ENCODE measurements at regions not wholly inside any gene's neighbourhood (a gene's known extent, or its start where the extent isn't known, plus 50 kb on each side); places are given as distances from the start of the nearest gene placed in this dataset.
"Not testable (repeated sequence)": the region's sequence is repeated elsewhere in the genome, so short reads cannot be mapped to it uniquely, and the experiment has no call there.

- H3K36me3 ChIP-seq (ENCODE audit: insufficient read depth, low read length), result no peaks in the 10 kb centered on the region
- TF ChIP-seq EZH2phosphoT487 (IDR thresholded peaks at IDR 0.05; ENCODE audit: borderline replicate concordance, low read depth, low read length) (no peak), CTCF (conservative IDR thresholded peaks at IDR 0.05; ENCODE audit: low read length) (no peak)
- no TSS peak for BruUV-seq (replicated peaks)
- ChIA-PET CTCF (ENCODE audit: unreplicated experiment) (no interaction called here), POLR2A (no interaction called here)
- no peaks in the 10 kb centered on the region for H4K20me1 ChIP-seq (ENCODE audit: insufficient read depth, low read length)
- H3K4me3 ChIP-seq (ENCODE audit: low read depth, low read length, poor library complexity, severe bottlenecking), result no peak overlapping the region
- intact Hi-C loops (cut with micrococcal nuclease; ENCODE audit: unreplicated experiment), result no loop called here
- no peak overlapping the region for H3K27ac ChIP-seq (ENCODE audit: low read depth, low read length, poor library complexity, severe bottlenecking)
- H2AFZ ChIP-seq (ENCODE audit: low read length), result no peak overlapping the region
- H3K9me2 ChIP-seq (ENCODE audit: insufficient read depth, low read length), result 0 out of 2 replicates have a peak, but pooled peaks cover 3% of the 10 kb centered on the region
- H3K9me3 ChIP-seq (ENCODE audit: low read length), result no peaks in the 10 kb centered on the region
- no peak for DNase-seq (ENCODE audit: low spot score)
- H3K4me2 ChIP-seq (ENCODE audit: low read length), result no peak overlapping the region
- no peaks in the 10 kb centered on the region for H3K79me2 ChIP-seq (ENCODE audit: insufficient read depth, low read depth, low read length)
- H3K4me1 ChIP-seq (ENCODE audit: insufficient read depth, low read length, poor library complexity, severe bottlenecking), result no peaks in the 10 kb centered on the region
Measured at GRCh38 chr2:192628017-192628416, 433.3 kb upstream of the TMEFF2 start.

GRCh38 chr2:192615105-192615504 is 420.4 kb upstream of the TMEFF2 start:
- Histone ChIP-seq H3K9me2 (ENCODE audit: insufficient read depth, low read length) (no peaks in the 10 kb centered on the region), H3K4me3 (ENCODE audit: low read depth, low read length, poor library complexity, severe bottlenecking) (no peak overlapping the region), H3K4me2 (ENCODE audit: low read length) (no peak overlapping the region), H3K4me1 (ENCODE audit: insufficient read depth, low read length, poor library complexity, severe bottlenecking) (no peaks in the 10 kb centered on the region), H2AFZ (ENCODE audit: low read length) (no peak overlapping the region), H3K9me3 (ENCODE audit: low read length) (no peaks in the 10 kb centered on the region), H3K79me2 (ENCODE audit: insufficient read depth, low read depth, low read length) (no peaks in the 10 kb centered on the region), H3K36me3 (ENCODE audit: insufficient read depth, low read length) (no peaks in the 10 kb centered on the region), H3K27ac (ENCODE audit: low read depth, low read length, poor library complexity, severe bottlenecking) (no peak overlapping the region), H4K20me1 (ENCODE audit: insufficient read depth, low read length) (no peaks in the 10 kb centered on the region)
- no peak for DNase-seq (ENCODE audit: low spot score)
- TF ChIP-seq EZH2phosphoT487 (IDR thresholded peaks at IDR 0.05; ENCODE audit: borderline replicate concordance, low read depth, low read length), result no peak
- no peak for TF ChIP-seq CTCF (conservative IDR thresholded peaks at IDR 0.05; ENCODE audit: low read length)
- intact Hi-C loops (cut with micrococcal nuclease; ENCODE audit: unreplicated experiment), result no loop called here
- ChIA-PET POLR2A (no interaction called here), CTCF (ENCODE audit: unreplicated experiment) (no interaction called here)
- no TSS peak for BruUV-seq (replicated peaks)

- Histone ChIP-seq H3K9me3 (ENCODE audit: low read length) (no peaks in the 10 kb centered on the region), H3K4me2 (ENCODE audit: low read length) (no peak overlapping the region), H3K79me2 (ENCODE audit: insufficient read depth, low read depth, low read length) (no peaks in the 10 kb centered on the region), H3K36me3 (ENCODE audit: insufficient read depth, low read length) (no peaks in the 10 kb centered on the region), H3K9me2 (ENCODE audit: insufficient read depth, low read length) (no peaks in the 10 kb centered on the region), H3K4me1 (ENCODE audit: insufficient read depth, low read length, poor library complexity, severe bottlenecking) (no peaks in the 10 kb centered on the region), H4K20me1 (ENCODE audit: insufficient read depth, low read length) (no peaks in the 10 kb centered on the region), H3K4me3 (ENCODE audit: low read depth, low read length, poor library complexity, severe bottlenecking) (no peak overlapping the region), H2AFZ (ENCODE audit: low read length) (no peak overlapping the region), H3K27ac (ENCODE audit: low read depth, low read length, poor library complexity, severe bottlenecking) (no peak overlapping the region)
- ChIA-PET POLR2A (interaction anchor here (2.8 kb wide), 1 partner anchor 8 kb away, joined by 6 read pairs; no protein-coding TSS in a partner anchor), CTCF (ENCODE audit: unreplicated experiment) (no interaction called here)
- no TSS peak for BruUV-seq (replicated peaks)
- TF ChIP-seq CTCF (conservative IDR thresholded peaks at IDR 0.05; ENCODE audit: low read length) (no peak), EZH2phosphoT487 (IDR thresholded peaks at IDR 0.05; ENCODE audit: borderline replicate concordance, low read depth, low read length) (no peak)
- intact Hi-C loops (cut with micrococcal nuclease; ENCODE audit: unreplicated experiment), result no loop called here
- no peak for DNase-seq (ENCODE audit: low spot score)
Measured at GRCh38 chr2:192604295-192604694, 409.6 kb upstream of the TMEFF2 start.

GRCh38 chr2:192598649-192599048 is 403.9 kb upstream of the TMEFF2 start:
- POLR2A ChIA-PET, result not testable (repeated sequence)

More at GRCh38 chr2:192598649-192599048, 403.9 kb upstream of the TMEFF2 start:
- BruUV-seq (replicated peaks); H4K20me1 ChIP-seq (ENCODE audit: insufficient read depth, low read length); H3K9me3 ChIP-seq (ENCODE audit: low read length); H3K4me3 ChIP-seq (ENCODE audit: low read depth, low read length, poor library complexity, severe bottlenecking); H3K9me2 ChIP-seq (ENCODE audit: insufficient read depth, low read length); DNase-seq (ENCODE audit: low spot score); H3K79me2 ChIP-seq (ENCODE audit: insufficient read depth, low read depth, low read length); H3K4me1 ChIP-seq (ENCODE audit: insufficient read depth, low read length, poor library complexity, severe bottlenecking); CTCF ChIA-PET (ENCODE audit: unreplicated experiment); intact Hi-C loops (cut with micrococcal nuclease; ENCODE audit: unreplicated experiment); H3K27ac ChIP-seq (ENCODE audit: low read depth, low read length, poor library complexity, severe bottlenecking); H3K4me2 ChIP-seq (ENCODE audit: low read length); H2AFZ ChIP-seq (ENCODE audit: low read length); H3K36me3 ChIP-seq (ENCODE audit: insufficient read depth, low read length): not testable (repeated sequence)
